Lung (tissue), 11 donors: ENCODE measurements at regions not wholly inside any gene's neighbourhood (a gene's known extent, or its start where the extent isn't known, plus 50 kb on each side); places are given as distances from the start of the nearest gene placed in this dataset.

Experiments used
- ATAC-seq: fragments of 200-7000 bp; cut with Tn5 transposase; one replicate; pipeline ENCODE4 v1.9.1; 2020; ENCODE audit warnings: moderate number of reproducible peaks; ENCODE audit not compliant: insufficient read depth, low FRiP score
- DNase-seq, 3 donors: peaks; one replicate each; pipeline ENCODE4 v3.0.0-alpha.2; 2013 to 2017
- H3K27ac ChIP-seq, 2 donors: one replicate each; pipeline ENCODE4 v1.5.1; 2013; ENCODE audit warnings: mild to moderate bottlenecking in 2 of 2, moderate library complexity in 2 of 2, control low read depth in 1 of 2, inconsistent platforms in 1 of 2, low read depth in 1 of 2, low read length in 1 of 2
- H3K27me3 ChIP-seq, 3 donors: one replicate each; pipeline ENCODE4 v1.5.1; 2013; ENCODE audit warnings: low read length in 2 of 3; ENCODE audit not compliant: control insufficient read depth in 3 of 3, insufficient read depth in 3 of 3
- H3K36me3 ChIP-seq, 4 donors: one replicate each; pipeline ENCODE4 v1.5.1; 2013; ENCODE audit warnings: low read length in 4 of 4, mild to moderate bottlenecking in 1 of 4, moderate library complexity in 1 of 4; ENCODE audit not compliant: control insufficient read depth in 4 of 4, insufficient read depth in 4 of 4
- H3K4me1 ChIP-seq, 5 donors: one replicate each; pipeline ENCODE4 v1.5.1; 2013; ENCODE audit warnings: low read length in 5 of 5, mild to moderate bottlenecking in 2 of 5, moderate library complexity in 1 of 5; ENCODE audit not compliant: control insufficient read depth in 5 of 5, insufficient read depth in 5 of 5
- H3K4me3 ChIP-seq: one replicate; pipeline ENCODE4 v1.5.1; 2013; ENCODE audit warnings: mild to moderate bottlenecking, control low read depth, moderate library complexity
- H3K9ac ChIP-seq, 2 donors: one replicate each; pipeline ENCODE4 v1.5.1; 2013; ENCODE audit warnings: low read length in 2 of 2, control low read depth in 1 of 2; ENCODE audit not compliant: insufficient read depth in 1 of 2
- H3K9me3 ChIP-seq, 4 donors: one replicate each; pipeline ENCODE4 v1.5.1; 2013; ENCODE audit warnings: low read length in 3 of 4, mild to moderate bottlenecking in 1 of 4, moderate library complexity in 1 of 4; ENCODE audit not compliant: control insufficient read depth in 4 of 4, insufficient read depth in 3 of 4
- CTCF ChIP-seq: IDR thresholded peaks from 2 replicates; pipeline ENCODE4 v1.5.1; 2012; ENCODE audit warnings: mild to moderate bottlenecking; ENCODE audit errors: control extremely low read depth, extremely low read depth
- WGBS, 2 donors: extraction: QIAGEN DNeasy Blood & Tissue Kit; methylation state at CpG; one replicate each; pipeline ENCODE4 v1.1.7; 2013; 5-methylcytosine and 5-hydroxymethylcytosine counted together
- donor health status: control.
- donor health status: control.
- donor health status: Bipolar disorder and iron deficiency.
- donor health status: healthy.
- donor health status: DM: yes; HTN: yes; CAD: no.

DNA sequence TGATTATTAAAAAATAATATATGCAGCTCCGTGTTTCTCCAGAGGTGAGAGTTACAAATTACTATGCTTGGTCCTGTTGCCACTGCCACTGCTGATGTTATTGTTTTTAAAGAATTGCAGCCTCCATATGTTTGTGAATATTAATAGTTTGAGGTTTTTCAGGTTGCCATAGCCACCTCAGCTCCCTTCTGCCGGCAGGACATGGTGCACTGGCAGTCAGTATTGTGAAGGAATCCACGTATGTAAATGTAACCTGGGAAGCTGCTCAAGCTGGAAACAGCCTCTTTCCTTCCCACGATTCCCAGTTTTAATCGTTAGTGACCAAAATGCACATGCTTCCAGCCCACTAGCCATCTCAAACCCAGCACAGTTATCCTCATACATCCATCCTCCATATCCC, 184.4 kb upstream of the CCNG1 start:
- H3K9ac ChIP-seq = no peak overlapping the region
- no peaks in the 10 kb centered on the region for H3K4me1 ChIP-seq
- H3K27me3 ChIP-seq = no peaks in the 10 kb centered on the region
- H3K27ac ChIP-seq = no peak overlapping the region
- no peak overlapping the region for H3K4me3 ChIP-seq
- ATAC-seq (no peak), DNase-seq (no peak)
- H3K9me3 ChIP-seq = no peaks in the 10 kb centered on the region
- 66 to 76% methylated on average over 5 of the region's 5 CpGs for WGBS, 2 donors
- no peaks in the 10 kb centered on the region for H3K36me3 ChIP-seq
- no peak for TF ChIP-seq CTCF

DNA sequence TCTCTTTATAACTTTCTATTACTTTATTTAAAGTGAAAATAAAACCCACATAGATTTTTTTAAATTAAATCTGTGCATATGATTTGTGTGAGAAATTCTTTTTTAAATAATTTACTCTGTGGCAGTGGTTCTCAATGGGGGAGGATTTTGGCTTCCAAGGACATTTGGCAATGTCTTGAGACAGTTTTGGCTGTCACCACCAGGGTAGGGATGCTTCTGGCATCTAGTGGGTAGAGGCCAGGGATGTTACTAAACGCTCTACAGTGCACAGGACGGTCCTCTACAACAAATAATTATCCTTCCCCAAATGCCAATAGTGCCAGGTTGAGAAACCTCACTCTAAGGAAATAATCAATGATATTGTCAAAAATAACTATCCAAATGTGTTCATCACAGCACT, 177.9 kb upstream of the CCNG1 start:
- WGBS, 2 donors = 70 to 80% methylated on average over 2 of the region's 2 CpGs
- Histone ChIP-seq H3K9me3 (no peaks in the 10 kb centered on the region), H3K36me3 (no peaks in the 10 kb centered on the region), H3K27ac (no peak overlapping the region), H3K4me1 (no peaks in the 10 kb centered on the region), H3K27me3 (no peaks in the 10 kb centered on the region), H3K4me3 (no peak overlapping the region), H3K9ac (no peak overlapping the region)
- DNase-seq (no peak), ATAC-seq (no peak)
- no peak for TF ChIP-seq CTCF

- WGBS, 2 donors = 86% methylated on average over 2 of the region's 2 CpGs
These were observed 176.9 kb upstream of the CCNG1 start for GRCh38 chr5:163260471-163260870.

More at GRCh38 chr5:163260471-163260870, 176.9 kb upstream of the CCNG1 start:
- Histone ChIP-seq H3K27ac (no peak overlapping the region), H3K4me3 (no peak overlapping the region), H3K9ac (no peak overlapping the region), H3K9me3 (no peaks in the 10 kb centered on the region), H3K27me3 (no peaks in the 10 kb centered on the region), H3K36me3 (no peaks in the 10 kb centered on the region), H3K4me1 (no peaks in the 10 kb centered on the region)
- TF ChIP-seq CTCF = no peak
- ATAC-seq = no peak
- no peak for DNase-seq
